SJSA1 (cell line): ENCODE measurements at regions not wholly inside any gene's neighbourhood (a gene's known extent, or its start where the extent isn't known, plus 50 kb on each side); places are given as distances from the start of the nearest gene placed in this dataset.
"Not testable (repeated sequence)": the region's sequence is repeated elsewhere in the genome, so short reads cannot be mapped to it uniquely, and the experiment has no call there.

Source experiments
- DNase-seq, 2 experiments: peaks; one replicate each; pipeline ENCODE4 v3.0.0-alpha.2; 2015 to 2020; ENCODE audit warnings: low spot score in 2 of 2, low read depth in 1 of 2
- H3K27ac ChIP-seq: fragments of 250-450 bp; sonication (Bioruptor Pico); 2 replicates; pipeline ENCODE4 v1.5.1; 2020; ENCODE audit warnings: mild to moderate bottlenecking, moderate library complexity
- H3K27me3 ChIP-seq: fragments of 250-450 bp; sonication (Bioruptor Pico); replicated peaks from 2 replicates; pipeline ENCODE4 v1.5.1; 2020; ENCODE audit warnings: mild to moderate bottlenecking, moderate library complexity
- H3K36me3 ChIP-seq: fragments of 250-450 bp; sonication (Bioruptor Pico); 2 replicates; pipeline ENCODE4 v1.5.1; 2020; ENCODE audit warnings: mild to moderate bottlenecking
- H3K4me1 ChIP-seq: fragments of 250-450 bp; sonication (Bioruptor Pico); replicated peaks from 2 replicates; pipeline ENCODE4 v1.6.1; 2021; ENCODE audit warnings: mild to moderate bottlenecking
- H3K4me3 ChIP-seq: fragments of 250-450 bp; sonication (Bioruptor Pico); 2 replicates; pipeline ENCODE4 v1.5.1; 2020; ENCODE audit warnings: mild to moderate bottlenecking
- H3K9me3 ChIP-seq: fragments of 250-450 bp; sonication (Bioruptor Pico); replicated peaks from 2 replicates; pipeline ENCODE4 v1.5.1; 2020; ENCODE audit warnings: mild to moderate bottlenecking

DNA sequence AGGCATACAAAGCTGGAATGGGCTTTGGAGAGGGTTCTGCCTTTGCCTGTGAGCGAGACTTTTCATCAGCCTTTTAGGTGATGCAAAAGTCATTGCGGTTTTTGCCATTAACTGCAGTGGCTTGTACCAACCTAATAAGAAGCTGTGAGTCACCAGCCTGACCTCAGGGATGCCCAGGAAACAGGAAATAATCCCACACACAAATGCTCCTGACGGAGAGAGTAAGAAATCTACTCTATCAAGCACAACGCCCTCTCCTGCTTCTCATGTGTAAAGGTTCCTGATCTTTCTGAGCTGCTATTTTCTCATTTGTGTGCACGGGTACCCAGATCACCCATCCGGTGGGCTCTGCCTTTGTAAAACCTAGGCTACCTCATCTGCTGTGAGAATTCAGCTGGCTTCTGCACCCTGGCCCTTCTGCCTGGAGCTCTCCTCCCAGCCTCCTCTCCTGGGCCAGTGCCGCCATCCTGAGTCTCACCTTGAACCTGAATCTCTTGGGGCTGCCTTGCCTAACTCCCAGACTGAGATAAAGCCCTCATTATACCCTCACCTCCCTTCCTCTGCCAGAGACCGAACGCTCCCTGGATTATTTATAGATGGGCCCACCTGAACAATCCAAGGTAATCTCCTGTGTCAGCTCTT is 299.7 kb downstream of the C16orf95 start:
- peak; percentile 80 to 81 for DNase-seq
- H3K27ac ChIP-seq, result no peak overlapping the region
- no peak overlapping the region for H3K4me3 ChIP-seq

DNA sequence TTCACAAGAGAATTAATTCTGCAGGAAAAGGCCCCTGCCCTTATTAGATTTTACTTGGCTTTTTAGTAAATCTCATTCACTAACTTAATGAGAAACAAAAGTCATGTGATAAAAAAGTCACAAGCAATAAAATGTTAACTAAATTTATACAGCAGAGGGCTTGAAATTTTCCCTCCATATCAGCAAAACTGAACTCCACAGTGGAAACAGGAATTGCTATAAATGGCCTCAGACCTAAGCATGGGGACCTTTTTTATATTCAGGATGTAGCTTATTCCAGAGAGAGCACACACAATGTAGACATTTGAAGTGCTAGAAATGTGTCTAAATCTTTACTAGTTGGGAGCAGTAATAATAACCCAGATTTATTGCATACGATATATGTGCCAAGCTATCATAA is 291.5 kb downstream of the C16orf95 start:
- no peaks in the 10 kb centered on the region for H3K36me3 ChIP-seq
- no peak for DNase-seq
- 0 out of 2 replicates have a peak, but pooled peaks cover 4% of the 10 kb centered on the region for H3K27me3 ChIP-seq

More for the DNA sequence above, 299.7 kb downstream of the C16orf95 start:
- peaks cover 16% of the 10 kb centered on the region for H3K4me1 ChIP-seq
- 0 out of 2 replicates have a peak, but pooled peaks cover 3% of the 10 kb centered on the region for H3K9me3 ChIP-seq
- H3K27me3 ChIP-seq, result 0 out of 2 replicates have a peak, but pooled peaks cover 2% of the 10 kb centered on the region
- no peaks in the 10 kb centered on the region for H3K36me3 ChIP-seq

DNA sequence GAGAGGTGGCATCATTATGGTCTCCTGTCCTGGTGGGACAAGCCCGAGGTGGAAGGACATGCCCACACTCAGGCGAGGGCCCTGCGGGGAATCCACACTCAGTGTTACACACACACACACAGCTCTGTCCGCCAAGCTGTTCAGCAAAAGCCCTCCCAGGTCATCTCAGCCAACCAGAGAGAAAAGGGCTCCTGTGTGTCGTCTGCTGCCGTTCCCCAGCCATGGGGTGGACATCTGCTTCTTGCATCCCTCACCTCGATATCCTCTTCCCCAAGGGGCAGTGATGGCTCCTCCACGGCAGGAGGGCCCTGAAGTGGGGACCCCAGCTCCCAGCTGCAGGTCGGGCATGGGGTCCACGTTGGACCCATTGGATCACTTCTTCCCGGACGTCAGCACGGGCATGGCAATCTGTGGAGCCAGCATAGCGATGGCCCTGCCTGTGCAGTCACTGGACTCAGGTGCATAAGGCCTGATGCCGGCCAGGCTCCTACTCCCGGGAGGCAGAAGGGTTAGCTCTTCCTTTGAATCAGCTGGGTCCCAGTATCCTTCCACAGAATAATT is 290.1 kb downstream of the C16orf95 start:
- Histone ChIP-seq H3K4me3 (no peak overlapping the region), H3K36me3 (no peaks in the 10 kb centered on the region), H3K27ac (no peak overlapping the region), H3K27me3 (0 out of 2 replicates have a peak, but pooled peaks cover 4% of the 10 kb centered on the region), H3K9me3 (no peaks in the 10 kb centered on the region), H3K4me1 (no peaks in the 10 kb centered on the region)
- DNase-seq, result no peak

More for the DNA sequence above, 291.5 kb downstream of the C16orf95 start:
- no peaks in the 10 kb centered on the region for H3K4me1 ChIP-seq
- no peak overlapping the region for H3K27ac ChIP-seq
- H3K9me3 ChIP-seq, result no peaks in the 10 kb centered on the region
- H3K4me3 ChIP-seq, result no peak overlapping the region

DNA sequence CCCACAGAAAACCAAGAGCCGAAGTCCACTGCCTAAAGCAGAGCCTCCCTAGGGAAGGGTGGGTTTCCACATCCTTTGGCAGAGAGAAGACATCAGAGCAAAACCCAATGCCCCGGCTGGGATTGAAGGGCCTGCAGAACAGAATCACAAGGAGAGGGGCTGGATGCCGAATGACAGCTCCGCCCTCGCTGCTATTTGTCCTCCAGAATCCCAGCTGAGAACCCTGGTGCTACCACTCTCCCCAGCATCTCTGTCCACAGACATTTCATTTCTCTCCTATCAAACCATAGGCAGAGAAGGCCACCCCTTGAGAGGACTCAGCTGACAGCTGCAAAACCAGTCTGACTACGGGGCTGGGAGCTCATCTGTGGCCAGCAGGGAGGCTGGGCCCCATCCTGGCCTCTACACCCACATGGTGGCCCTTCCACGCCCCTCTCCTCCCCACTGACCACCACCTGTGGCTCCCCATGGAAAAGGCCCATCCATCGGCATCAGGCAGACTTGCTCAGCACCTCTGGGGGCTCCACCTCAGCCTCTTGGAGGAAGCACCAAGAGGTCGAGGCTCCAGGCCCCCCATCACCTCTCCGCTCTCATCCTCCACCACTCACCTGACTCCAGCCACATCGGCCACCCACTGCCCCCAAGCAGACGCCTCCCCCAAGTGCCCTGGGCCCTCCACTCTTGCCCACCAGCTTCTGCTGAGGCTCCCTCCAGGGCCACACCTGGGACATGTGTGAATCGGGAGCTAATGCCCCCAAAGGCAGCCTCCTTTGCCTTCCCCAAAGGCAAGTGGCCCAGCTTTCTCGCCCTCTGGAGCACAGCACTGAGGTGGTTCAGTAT is 288.5 kb downstream of the C16orf95 start:
- no peak for DNase-seq
- no peak overlapping the region for H3K4me3 ChIP-seq
- H3K36me3 ChIP-seq, result no peaks in the 10 kb centered on the region
- H3K27ac ChIP-seq, result no peak overlapping the region
- H3K27me3 ChIP-seq, result no peaks in the 10 kb centered on the region
- H3K4me1 ChIP-seq, result peaks cover 6% of the 10 kb centered on the region
- H3K9me3 ChIP-seq, result no peaks in the 10 kb centered on the region

DNA sequence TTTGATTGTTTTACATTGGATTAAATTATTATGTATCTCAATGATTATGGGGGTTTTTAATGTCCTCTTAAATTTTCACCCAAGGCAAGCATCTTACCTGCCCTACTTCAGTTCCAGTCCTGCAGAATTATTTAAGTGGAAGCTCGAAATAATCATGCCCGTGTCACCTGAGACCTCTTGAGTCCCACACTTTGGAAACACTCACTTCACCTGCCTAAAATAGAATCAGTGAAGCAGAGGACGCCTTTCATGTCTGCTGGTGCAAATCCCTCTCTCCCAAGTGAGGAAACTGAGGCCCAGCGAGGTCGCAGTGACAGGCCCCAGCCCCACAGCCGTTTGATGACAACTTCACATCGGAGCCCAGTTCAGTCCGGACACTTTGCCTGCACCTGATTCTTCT is 284.6 kb downstream of the C16orf95 start:
- H3K9me3 ChIP-seq, result no peaks in the 10 kb centered on the region
- DNase-seq, result no peak
- H3K36me3 ChIP-seq, result no peaks in the 10 kb centered on the region
- peaks cover 6% of the 10 kb centered on the region for H3K4me1 ChIP-seq
- H3K4me3 ChIP-seq, result no peak overlapping the region
- H3K27me3 ChIP-seq, result no peaks in the 10 kb centered on the region
- no peak overlapping the region for H3K27ac ChIP-seq

DNA sequence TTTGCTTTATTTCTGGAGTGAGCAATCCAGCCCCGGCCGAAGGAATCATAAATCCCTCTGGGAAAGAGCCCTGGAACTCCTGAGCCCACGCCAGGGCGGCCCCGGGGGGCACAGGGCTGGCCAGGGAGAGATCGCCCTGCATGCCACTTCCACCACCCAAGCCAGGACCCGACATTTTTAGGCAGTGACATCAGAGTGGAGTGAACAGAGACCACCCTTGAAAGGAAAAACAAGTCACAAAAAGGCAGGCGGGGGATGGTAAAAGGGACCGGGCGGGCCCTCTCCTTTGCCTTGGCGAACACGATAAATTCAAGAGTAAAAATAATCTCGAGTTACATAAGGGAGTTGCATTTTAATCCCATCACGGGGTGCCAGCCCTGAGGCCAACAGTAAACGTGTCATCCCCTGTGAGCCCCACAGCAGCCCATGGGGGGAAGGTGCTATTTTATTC is 284.1 kb downstream of the C16orf95 start:
- Histone ChIP-seq H3K36me3 (no peaks in the 10 kb centered on the region), H3K27ac (no peak overlapping the region), H3K4me1 (peaks cover 6% of the 10 kb centered on the region), H3K9me3 (no peaks in the 10 kb centered on the region), H3K4me3 (no peak overlapping the region), H3K27me3 (no peaks in the 10 kb centered on the region)
- DNase-seq, result no peak

DNA sequence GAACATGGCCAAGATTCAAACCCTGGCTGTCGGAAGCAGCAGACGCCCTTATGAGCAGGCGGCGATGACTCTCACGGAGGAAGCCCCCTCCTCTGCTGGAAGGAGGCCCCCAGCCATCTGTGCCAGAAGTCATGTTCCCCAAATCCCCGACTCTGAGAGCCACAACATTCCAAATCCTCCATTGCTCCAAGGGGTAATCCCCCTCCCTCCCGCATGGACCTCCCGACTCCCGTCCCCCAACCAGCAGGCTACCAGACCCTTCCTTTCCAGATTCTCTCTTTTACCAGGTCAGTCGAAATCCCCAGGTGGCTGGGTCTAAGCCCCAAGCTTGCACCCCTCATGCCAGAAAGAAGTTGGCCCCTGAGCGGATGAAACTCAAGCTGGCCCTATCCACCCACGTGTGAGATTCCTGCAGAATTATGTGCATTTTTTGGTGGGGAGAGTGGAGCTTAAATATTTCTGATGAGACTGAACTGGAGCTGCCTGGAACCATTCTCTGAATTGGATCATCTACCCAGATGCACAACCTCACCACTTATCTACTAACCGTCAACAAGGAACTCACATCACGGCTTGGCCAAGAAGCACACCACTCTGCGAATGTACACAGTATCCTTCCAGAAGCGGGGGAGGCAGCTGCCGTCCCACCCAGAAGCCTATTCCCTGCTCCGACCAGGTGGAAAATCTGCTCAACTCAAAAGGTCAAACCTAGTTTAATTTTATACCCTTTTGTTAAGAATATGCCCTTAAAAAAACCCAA is 283.5 kb downstream of the C16orf95 start:
- no peak for DNase-seq
- Histone ChIP-seq H3K4me3 (no peak overlapping the region), H3K36me3 (no peaks in the 10 kb centered on the region), H3K4me1 (peaks cover 6% of the 10 kb centered on the region), H3K27me3 (no peaks in the 10 kb centered on the region), H3K27ac (no peak overlapping the region), H3K9me3 (no peaks in the 10 kb centered on the region)

DNA sequence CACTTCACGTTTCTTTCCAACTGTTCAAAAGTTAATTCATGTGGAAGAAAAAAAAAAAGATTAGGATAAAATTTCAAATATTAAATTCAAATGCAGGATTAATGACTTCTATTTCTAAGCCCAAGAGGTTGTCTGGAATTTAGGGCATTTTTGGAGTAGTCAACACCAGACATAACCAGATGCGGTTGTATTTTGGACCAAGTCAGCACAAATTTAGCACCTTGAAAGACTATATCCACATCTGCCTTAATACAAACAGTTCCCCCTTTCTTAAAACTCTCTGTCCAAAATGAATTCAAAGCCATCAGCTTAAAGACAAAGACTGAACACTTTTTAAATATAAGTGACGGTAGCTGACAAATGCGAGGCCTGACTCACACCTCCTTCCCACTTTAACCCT is 282.9 kb downstream of the C16orf95 start:
- H3K27ac ChIP-seq, result no peak overlapping the region
- H3K4me1 ChIP-seq, result peaks cover 6% of the 10 kb centered on the region
- DNase-seq, result no peak
- H3K4me3 ChIP-seq, result no peak overlapping the region
- H3K27me3 ChIP-seq, result no peaks in the 10 kb centered on the region
- H3K36me3 ChIP-seq, result no peaks in the 10 kb centered on the region
- H3K9me3 ChIP-seq, result no peaks in the 10 kb centered on the region

DNA sequence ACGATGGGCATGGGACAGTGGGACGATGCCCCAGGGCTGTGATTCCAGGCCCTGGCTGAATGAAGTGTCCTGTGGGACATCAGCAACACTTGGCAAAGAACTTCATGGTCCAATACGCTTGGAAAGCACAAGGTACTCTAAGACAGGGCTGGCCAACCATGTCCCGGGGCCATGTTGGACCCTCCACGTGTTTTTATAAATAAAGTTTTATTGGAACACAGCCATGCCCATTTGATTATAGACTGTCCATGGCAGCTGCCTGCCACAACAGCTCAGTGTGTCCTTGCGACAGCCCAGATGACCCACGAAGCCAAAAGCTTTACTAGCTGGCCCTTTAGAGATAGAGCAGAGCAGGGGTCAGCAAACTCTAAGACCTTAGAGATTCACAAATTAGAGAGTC is 282.1 kb downstream of the C16orf95 start:
- H3K27me3 ChIP-seq, result no peaks in the 10 kb centered on the region
- no peaks in the 10 kb centered on the region for H3K9me3 ChIP-seq
- H3K4me3 ChIP-seq, result no peak overlapping the region
- peaks cover 6% of the 10 kb centered on the region for H3K4me1 ChIP-seq
- H3K36me3 ChIP-seq, result no peaks in the 10 kb centered on the region
- DNase-seq, result no peak
- no peak overlapping the region for H3K27ac ChIP-seq

DNA sequence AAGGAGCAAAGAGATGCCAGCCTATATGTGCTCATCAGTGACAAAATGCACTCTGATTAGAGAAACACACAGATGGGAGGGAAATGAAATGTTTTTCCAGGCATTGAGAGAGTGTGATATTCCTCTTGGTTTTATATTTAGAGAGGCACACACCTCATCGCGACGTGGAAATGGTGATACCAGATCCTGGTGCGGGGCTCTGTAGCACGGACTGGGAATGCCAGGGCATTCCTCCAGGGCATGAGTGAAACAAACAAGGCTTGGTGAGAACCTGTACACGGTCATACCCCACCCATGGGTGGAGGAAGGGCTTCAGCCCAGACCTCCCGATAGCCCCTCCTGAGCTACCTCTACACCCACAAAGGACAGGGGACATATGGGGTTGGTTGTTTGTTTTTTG is 280.2 kb downstream of the C16orf95 start:
- H3K4me3 ChIP-seq, result no peak overlapping the region
- H3K9me3 ChIP-seq, result no peaks in the 10 kb centered on the region
- no peaks in the 10 kb centered on the region for H3K36me3 ChIP-seq
- no peak overlapping the region for H3K27ac ChIP-seq
- peaks cover 6% of the 10 kb centered on the region for H3K4me1 ChIP-seq
- no peaks in the 10 kb centered on the region for H3K27me3 ChIP-seq
- no peak for DNase-seq

DNA sequence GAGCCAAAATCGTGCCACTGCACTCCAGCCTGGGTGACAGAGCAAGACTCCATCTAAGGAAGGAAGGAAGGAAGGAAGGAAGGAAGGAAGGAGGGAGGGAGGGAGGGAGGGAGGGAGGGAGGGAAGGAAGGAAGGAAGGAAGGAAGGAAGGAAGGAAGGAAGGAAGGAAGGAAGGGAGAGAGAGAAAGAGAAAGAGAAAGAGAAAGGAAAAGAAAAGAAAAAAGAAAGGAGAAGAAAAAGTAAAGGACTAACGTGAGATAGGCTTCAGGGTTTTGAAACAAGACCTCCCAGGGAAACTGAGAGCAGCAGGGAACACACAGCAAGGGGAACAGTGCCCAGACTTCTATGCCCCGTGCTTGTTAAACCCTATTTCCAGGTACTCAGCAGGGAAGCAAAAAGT is 278.7 kb downstream of the C16orf95 start:
- not testable (repeated sequence) for H3K9me3 ChIP-seq, H3K27me3 ChIP-seq, DNase-seq, H3K4me1 ChIP-seq, H3K4me3 ChIP-seq, H3K27ac ChIP-seq, H3K36me3 ChIP-seq

DNA sequence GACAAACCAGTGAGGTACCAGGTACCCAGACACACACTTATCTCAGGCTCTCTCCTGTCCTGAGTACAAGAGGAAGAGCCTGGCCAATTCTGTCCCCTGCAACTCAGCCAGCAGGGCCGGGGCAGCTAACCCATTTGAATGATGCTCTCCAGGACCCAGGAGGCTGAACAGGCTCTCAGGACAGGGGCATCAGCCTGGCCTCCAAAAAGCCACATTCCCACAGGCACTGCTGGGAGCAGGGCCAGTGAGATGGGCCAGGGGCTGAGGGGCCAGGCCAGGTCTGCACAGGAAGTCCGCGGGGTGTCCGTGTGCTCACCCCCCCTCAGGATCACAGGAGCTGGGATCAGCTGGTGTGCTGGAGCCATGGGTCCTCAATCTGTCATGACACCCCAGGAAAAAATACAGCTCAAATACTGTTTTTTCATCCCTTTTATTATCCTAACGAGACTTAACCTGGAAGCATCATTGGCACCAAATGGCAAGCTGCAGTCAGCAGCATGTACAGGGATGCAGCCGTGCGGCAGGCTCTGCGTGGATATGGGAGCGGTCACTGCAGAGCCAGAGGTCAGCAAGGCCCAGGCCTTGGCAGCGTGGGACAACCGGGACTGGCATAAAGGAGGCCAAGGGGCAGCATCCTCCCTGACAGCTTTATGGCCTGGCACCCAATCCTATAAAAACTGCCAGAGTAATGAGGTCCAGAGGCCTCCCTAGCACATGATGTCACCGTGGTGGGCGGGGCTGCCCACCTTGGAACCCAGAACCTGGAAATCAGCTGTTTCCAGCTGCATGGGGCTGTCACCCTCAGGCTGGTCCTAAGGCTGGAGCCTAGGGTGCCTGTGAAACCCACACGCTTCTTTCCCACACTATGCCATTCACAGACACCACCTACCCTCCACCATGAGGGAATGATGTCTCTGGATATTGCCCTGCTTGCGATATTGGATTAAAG is 276.7 kb downstream of the C16orf95 start:
- Histone ChIP-seq H3K27ac (no peak overlapping the region), H3K36me3 (no peaks in the 10 kb centered on the region), H3K4me1 (no peaks in the 10 kb centered on the region), H3K9me3 (no peaks in the 10 kb centered on the region), H3K27me3 (no peaks in the 10 kb centered on the region), H3K4me3 (no peak overlapping the region)
- no peak for DNase-seq

DNA sequence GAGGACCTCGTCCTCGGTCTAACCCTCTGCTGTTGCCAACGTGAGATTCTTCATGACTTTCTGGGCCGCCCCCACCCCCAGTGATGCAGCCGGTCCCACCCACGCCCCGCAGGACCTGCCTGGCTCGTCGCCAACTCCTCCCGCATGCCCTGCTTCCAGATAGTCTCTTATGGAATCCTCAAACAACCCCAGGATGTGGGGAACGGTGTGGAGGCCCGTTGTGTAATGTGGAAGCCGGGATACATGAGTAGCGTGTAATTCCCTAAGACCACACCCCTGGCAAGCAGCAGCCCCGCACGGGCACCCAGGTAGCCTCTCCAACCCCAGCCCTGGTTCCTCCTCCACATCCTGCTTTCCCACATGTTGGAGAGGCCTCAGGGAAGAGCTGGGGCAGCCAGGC is 275.9 kb downstream of the C16orf95 start:
- no peaks in the 10 kb centered on the region for H3K27me3 ChIP-seq
- DNase-seq, result no peak
- H3K27ac ChIP-seq, result no peak overlapping the region
- no peaks in the 10 kb centered on the region for H3K4me1 ChIP-seq
- no peaks in the 10 kb centered on the region for H3K36me3 ChIP-seq
- no peak overlapping the region for H3K4me3 ChIP-seq
- no peaks in the 10 kb centered on the region for H3K9me3 ChIP-seq
